HCT116 (cell line): ENCODE measurements at regions not wholly inside any gene's neighbourhood (a gene's known extent, or its start where the extent isn't known, plus 50 kb on each side); places are given as distances from the start of the nearest gene placed in this dataset.
"Not testable (repeated sequence)": the region's sequence is repeated elsewhere in the genome, so short reads cannot be mapped to it uniquely, and the experiment has no call there.

Experiments
- CTCF ChIP-seq, 3 experiments: fragments of 200-600 bp in 1 of 3; sonication (generic) in 1 of 3; IDR thresholded peaks in 2 of 3; conservative IDR thresholded peaks in 1 of 3; 2 replicates each; pipeline ENCODE4 v1.5.1; 2012 to 2017; ENCODE audit warnings: low read depth in 2 of 3, low read length in 2 of 3, antibody characterized with exemption in 1 of 3, borderline replicate concordance in 1 of 3, control low read depth in 1 of 3, mild to moderate bottlenecking in 1 of 3, mixed read lengths in 1 of 3, mixed run types in 1 of 3, moderate library complexity in 1 of 3; ENCODE audit not compliant: insufficient read depth in 1 of 3
- ELF1 ChIP-seq: IDR thresholded peaks from 2 replicates; pipeline ENCODE4 v1.6.1; 2012; ENCODE audit warnings: low read depth, borderline replicate concordance
- EZH2 ChIP-seq: fragments of 200-600 bp; sonication (generic); IDR thresholded peaks from 2 replicates; pipeline ENCODE4 v1.6.1; 2017; ENCODE audit warnings: antibody characterized with exemption, mixed run types
- RAD21 ChIP-seq: IDR thresholded peaks from 2 replicates; pipeline ENCODE4 v1.6.1; 2012; ENCODE audit warnings: low read depth, mild to moderate bottlenecking
- SRF ChIP-seq: IDR thresholded peaks from 2 replicates; pipeline ENCODE4 v1.6.1; 2012; ENCODE audit warnings: low read depth
- TF ChIP-seq, protein P1 (sequence below): IDR thresholded peaks from 2 replicates; pipeline ENCODE4 v1.6.1; 2012

GRCh38 chr20:48500900-48501299, 326.9 kb downstream of the PREX1 start:
- not testable (repeated sequence) for TF ChIP-seq RAD21; SRF; CTCF (IDR thresholded peaks at IDR 0.05 in 2 of 3, conservative IDR thresholded peaks at IDR 0.05 in 1 of 3; ENCODE audit: borderline replicate concordance in 1 of 3, insufficient read depth in 1 of 3, low read depth in 2 of 3, low read length in 2 of 3); ELF1; EZH2
- TF ChIP-seq, protein P1, sequence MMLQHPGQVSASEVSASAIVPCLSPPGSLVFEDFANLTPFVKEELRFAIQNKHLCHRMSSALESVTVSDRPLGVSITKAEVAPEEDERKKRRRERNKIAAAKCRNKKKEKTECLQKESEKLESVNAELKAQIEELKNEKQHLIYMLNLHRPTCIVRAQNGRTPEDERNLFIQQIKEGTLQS, result not testable (repeated sequence)
